Small intestine (tissue), 7 donors: ENCODE measurements at regions not wholly inside any gene's neighbourhood (a gene's known extent, or its start where the extent isn't known, plus 50 kb on each side); places are given as distances from the start of the nearest gene placed in this dataset.
A peak's percentile ranks its signal among the peaks of the same experiment; 100 is the strongest.
"Not testable (repeated sequence)": the region's sequence is repeated elsewhere in the genome, so short reads cannot be mapped to it uniquely, and the experiment has no call there.

Experiments used
- DNase-seq, 2 donors: peaks; one replicate each; pipeline versions ENCODE4 v3.0.0 to v3.0.0-alpha.2; 2013
- FAIRE-seq: peaks from 2 replicates; lab custom pipeline; 2012; peaks lifted over from hg19 to GRCh38; lab: Jason Lieb, UNC
- H3K27ac ChIP-seq, 3 donors: one replicate each; pipeline ENCODE4 v1.5.1; 2013; ENCODE audit warnings: low read length in 2 of 3, mild to moderate bottlenecking in 2 of 3, control low read depth in 1 of 3, inconsistent platforms in 1 of 3, low read depth in 1 of 3, moderate library complexity in 1 of 3
- H3K27me3 ChIP-seq, 3 donors: one replicate each; pipeline ENCODE4 v1.6.1; 2013; ENCODE audit warnings: low read length in 3 of 3, inconsistent platforms in 1 of 3; ENCODE audit not compliant: control insufficient read depth in 3 of 3, insufficient read depth in 3 of 3
- H3K36me3 ChIP-seq, 3 donors: one replicate each; pipeline ENCODE4 v1.6.1; 2013; ENCODE audit warnings: low read length in 3 of 3, inconsistent platforms in 1 of 3, low read depth in 1 of 3, mild to moderate bottlenecking in 1 of 3, moderate library complexity in 1 of 3; ENCODE audit not compliant: control insufficient read depth in 3 of 3, insufficient read depth in 2 of 3
- H3K4me1 ChIP-seq, 3 donors: one replicate each; pipeline ENCODE4 v1.6.1; 2013; ENCODE audit warnings: low read length in 2 of 3, inconsistent platforms in 1 of 3, low read depth in 1 of 3, mild to moderate bottlenecking in 1 of 3, moderate library complexity in 1 of 3; ENCODE audit not compliant: control insufficient read depth in 3 of 3, insufficient read depth in 2 of 3
- H3K4me3 ChIP-seq, 3 donors: one replicate each; pipeline ENCODE4 v1.5.1; 2013; ENCODE audit warnings: low read length in 3 of 3, control low read depth in 1 of 3, inconsistent platforms in 1 of 3, low read depth in 1 of 3, mild to moderate bottlenecking in 1 of 3, moderate library complexity in 1 of 3
- H3K9me3 ChIP-seq, 2 donors: one replicate each; pipeline ENCODE4 v1.6.1; 2013; ENCODE audit warnings: low read depth in 1 of 2, low read length in 1 of 2; ENCODE audit not compliant: control insufficient read depth in 2 of 2, insufficient read depth in 1 of 2
- WGBS, 3 donors: extraction: QIAGEN DNeasy Blood & Tissue Kit; methylation state at CpG; one replicate each; pipeline ENCODE4 v1.1.7; 2013; 5-methylcytosine and 5-hydroxymethylcytosine counted together
- donor health status: healthy with polysubstance abuse.
- donor health status: control.
- donor health status: control.
- donor health status: Bipolar disorder and iron deficiency.
- donor health status: healthy.

GRCh38 chr5:155711882-155712281 lies 615.1 kb upstream of the SGCD start:
- no peaks in the 10 kb centered on the region for H3K4me1 ChIP-seq
- no peaks in the 10 kb centered on the region for H3K27me3 ChIP-seq
- no peaks in the 10 kb centered on the region for H3K9me3 ChIP-seq
- no peak overlapping the region for H3K27ac ChIP-seq
- 82 to 96% (median 83%) methylated on average over 1 of the region's 1 CpG for WGBS, 3 donors
- no peaks in the 10 kb centered on the region for H3K36me3 ChIP-seq
- H3K4me3 ChIP-seq, result no peak overlapping the region
- no peak for FAIRE-seq
- DNase-seq, result no peak

DNA sequence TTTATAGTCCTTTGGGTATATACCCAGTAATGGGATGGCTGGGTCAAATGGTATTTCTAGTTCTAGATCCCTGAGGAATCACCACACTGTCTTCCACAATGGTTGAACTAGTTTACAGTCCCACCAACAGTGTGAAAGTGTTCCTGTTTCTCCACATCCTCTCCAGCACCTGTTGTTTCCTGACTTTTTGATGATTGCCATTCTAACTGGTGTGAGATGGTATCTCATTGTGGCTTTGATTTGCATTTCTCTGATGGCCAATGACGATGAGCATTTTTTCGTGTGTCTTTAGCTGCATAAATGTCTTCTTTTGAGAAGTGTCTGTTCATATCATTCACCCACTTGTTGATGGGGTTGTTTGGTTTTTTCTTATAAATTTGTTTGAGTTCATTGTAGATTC lies 612.5 kb upstream of the SGCD start:
- H3K4me3 ChIP-seq, H3K27me3 ChIP-seq, H3K9me3 ChIP-seq, H3K4me1 ChIP-seq, H3K36me3 ChIP-seq, FAIRE-seq, H3K27ac ChIP-seq, DNase-seq: not testable (repeated sequence)
- 60 to 76% (median 74%) methylated on average over 2 of the region's 2 CpGs for WGBS, 3 donors

DNA sequence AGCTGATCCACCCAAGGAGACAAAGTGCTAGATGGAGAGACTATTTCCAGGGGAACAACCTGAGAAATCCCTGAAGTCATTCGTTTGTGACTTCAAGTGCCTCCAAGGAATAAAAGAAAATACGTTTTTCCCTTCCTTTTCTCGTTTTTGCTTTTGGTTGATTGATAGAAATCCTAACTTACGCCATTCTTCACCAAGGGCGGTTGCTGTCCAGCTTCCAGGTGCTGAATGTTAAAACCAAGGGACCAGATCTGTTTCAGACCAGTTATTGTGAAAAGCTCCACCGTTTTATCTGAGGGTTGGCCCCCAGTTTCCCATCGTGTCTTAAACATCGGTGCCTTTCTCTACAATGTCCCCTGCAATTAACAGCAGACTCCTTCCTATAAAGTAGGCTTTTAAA lies 600.7 kb upstream of the SGCD start:
- Histone ChIP-seq H3K27ac (no peak overlapping the region), H3K27me3 (peaks cover 12 to 54% (median 15%) of the 10 kb centered on the region in 3 donors), H3K36me3 (no peaks in the 10 kb centered on the region), H3K9me3 (no peaks in the 10 kb centered on the region), H3K4me1 (peaks cover 0 to 7% (median 0%) of the 10 kb centered on the region in 3 donors), H3K4me3 (no peak overlapping the region)
- FAIRE-seq (no peak), DNase-seq (peak in 1 of 2 donors; percentile 39)
- WGBS, 3 donors, result 9 to 17% (median 12%) methylated on average over 8 of the region's 8 CpGs

DNA sequence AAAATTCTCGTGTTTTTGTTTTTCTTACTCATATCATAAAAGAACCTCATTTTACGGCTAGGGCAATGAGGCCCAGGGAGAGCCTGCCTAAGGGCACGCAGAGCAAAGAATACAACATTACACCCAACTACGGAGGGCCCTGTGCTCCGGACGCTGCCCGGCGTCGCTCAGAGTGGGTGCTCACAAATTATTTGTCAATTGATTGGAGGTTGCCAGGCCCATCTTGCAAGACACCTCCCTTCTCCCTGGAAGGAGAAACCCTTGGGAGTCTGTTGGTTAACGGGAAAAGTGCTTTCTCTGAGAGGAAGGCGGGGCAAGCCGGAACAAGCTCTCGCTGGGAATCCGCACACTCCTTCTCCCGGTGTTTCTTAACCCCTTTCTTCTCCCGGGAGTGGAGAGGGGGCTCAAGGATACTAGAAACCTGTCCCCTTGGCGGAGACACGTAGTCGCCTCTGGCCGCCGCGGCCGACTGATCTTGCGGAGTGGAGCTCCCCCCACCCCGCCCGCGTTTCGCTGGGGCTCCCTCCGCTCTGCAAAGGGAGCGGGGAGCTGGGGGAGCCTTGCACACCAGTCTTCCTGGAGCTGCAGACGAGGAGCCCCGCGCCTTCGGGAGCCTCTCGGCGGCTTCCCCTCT lies 599.3 kb upstream of the SGCD start:
- no peaks in the 10 kb centered on the region for H3K36me3 ChIP-seq
- DNase-seq, result peak in 1 of 2 donors; percentile 2
- peak overlapping the region in 2 of 3 donors; percentile 35 to 40 for H3K4me3 ChIP-seq
- peaks cover 12 to 63% (median 18%) of the 10 kb centered on the region in 3 donors for H3K27me3 ChIP-seq
- no peaks in the 10 kb centered on the region for H3K9me3 ChIP-seq
- H3K4me1 ChIP-seq, result peaks cover 0 to 7% (median 0%) of the 10 kb centered on the region in 3 donors
- no peak for FAIRE-seq
- no peak overlapping the region for H3K27ac ChIP-seq
- 5 to 10% (median 6%) methylated on average over 23 to 36 of the region's 36 CpGs for WGBS, 3 donors

GRCh38 chr5:155728146-155728856 lies 598.7 kb upstream of the SGCD start:
- peak; percentile 13 to 69 for DNase-seq
- Histone ChIP-seq H3K4me3 (peak overlapping the region in 2 of 3 donors; percentile 35 to 40), H3K27me3 (peaks cover 12 to 66% (median 18%) of the 10 kb centered on the region in 3 donors), H3K27ac (no peak overlapping the region), H3K4me1 (peaks cover 0 to 7% (median 0%) of the 10 kb centered on the region in 3 donors), H3K36me3 (no peaks in the 10 kb centered on the region), H3K9me3 (no peaks in the 10 kb centered on the region)
- WGBS, 3 donors, result 1 to 6% (median 2%) methylated on average over 45 to 83 of the region's 83 CpGs
- FAIRE-seq, result no peak

DNA sequence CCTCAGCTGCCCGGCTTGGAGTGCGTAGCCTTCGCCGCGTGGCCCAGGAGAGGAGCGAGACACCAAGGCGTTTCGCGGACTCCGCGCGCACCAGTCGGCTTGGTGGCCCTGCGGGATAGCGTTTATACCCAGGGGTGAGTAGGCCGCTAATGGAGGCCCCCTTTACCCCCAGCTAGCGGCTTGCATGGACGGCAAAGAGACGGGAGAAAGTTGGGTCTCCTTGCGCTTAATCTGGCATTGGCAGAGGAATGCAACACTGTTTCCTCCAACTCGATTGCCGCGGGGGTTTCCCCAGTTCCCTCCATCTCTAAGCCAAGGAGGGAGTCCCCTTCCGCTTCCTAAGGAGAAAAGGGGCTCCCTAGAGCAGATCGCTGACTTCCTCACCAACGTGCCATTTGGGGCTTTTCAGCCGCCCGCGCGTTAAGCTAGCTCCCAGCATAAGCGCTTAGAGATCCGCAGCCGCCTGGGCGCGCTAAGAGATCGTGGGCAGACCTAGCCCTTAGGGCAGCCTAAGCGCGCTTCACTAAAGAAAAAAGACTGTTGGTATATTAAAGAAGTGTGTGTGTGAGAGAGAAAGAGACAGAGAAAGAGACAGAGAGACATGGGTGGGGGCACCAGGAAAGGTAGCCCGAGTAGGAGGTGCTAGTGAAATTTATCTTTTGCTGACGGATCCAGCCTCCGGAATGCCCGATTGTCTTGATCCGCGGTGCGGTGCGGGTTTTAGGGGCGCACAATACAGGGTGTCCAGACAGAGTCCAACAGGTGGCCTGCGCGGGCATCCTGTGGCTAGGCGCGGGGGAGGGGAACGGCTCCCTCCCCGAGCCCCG lies 597.9 kb upstream of the SGCD start:
- Histone ChIP-seq H3K4me3 (peak overlapping the region in 2 of 3 donors; percentile 30 to 40), H3K4me1 (peaks cover 0 to 7% (median 0%) of the 10 kb centered on the region in 3 donors), H3K9me3 (no peaks in the 10 kb centered on the region), H3K27me3 (peaks cover 12 to 66% (median 18%) of the 10 kb centered on the region in 3 donors), H3K27ac (no peak overlapping the region), H3K36me3 (no peaks in the 10 kb centered on the region)
- no peak for FAIRE-seq
- DNase-seq, result peak in 1 of 2 donors; percentile 30
- 5 to 13% (median 11%) methylated on average over 54 of the region's 54 CpGs for WGBS, 3 donors

GRCh38 chr5:155729684-155730059 lies 597.3 kb upstream of the SGCD start:
- DNase-seq (peak in 1 of 2 donors; percentile 19), FAIRE-seq (no peak)
- Histone ChIP-seq H3K36me3 (no peaks in the 10 kb centered on the region), H3K27me3 (peaks cover 12 to 66% (median 18%) of the 10 kb centered on the region in 3 donors), H3K4me3 (peak overlapping the region in 1 of 3 donors; percentile 30), H3K9me3 (no peaks in the 10 kb centered on the region), H3K4me1 (peaks cover 0 to 7% (median 0%) of the 10 kb centered on the region in 3 donors), H3K27ac (no peak overlapping the region)
- 3 to 8% (median 6%) methylated on average over 13 of the region's 13 CpGs for WGBS, 3 donors
